ENCODE measurements at regions not wholly inside any gene's neighbourhood (a gene's known extent, or its start where the extent isn't known, plus 50 kb on each side); places are given as distances from the start of the nearest gene placed in this dataset.

DNA sequence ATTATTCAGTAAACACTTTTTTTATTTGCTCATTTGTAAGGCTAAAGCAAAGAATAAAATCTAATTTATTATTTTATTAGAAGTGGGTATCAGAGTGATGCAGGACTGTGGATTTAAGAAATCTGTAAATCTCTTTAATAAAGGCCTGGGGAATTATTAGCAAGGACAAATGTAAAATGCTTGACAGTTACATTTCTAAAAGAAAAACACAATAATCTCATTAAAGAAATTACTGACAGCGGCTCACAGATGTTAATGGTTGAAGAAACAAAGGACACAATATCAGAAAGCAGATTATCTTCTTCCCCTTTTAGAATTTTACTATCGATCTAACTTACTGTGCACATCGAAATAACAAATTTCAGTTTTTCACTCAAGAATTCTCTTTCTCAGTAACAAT is 262.1 kb upstream of the MEIS2 start:
- TF ChIP-seq, protein P1, sequence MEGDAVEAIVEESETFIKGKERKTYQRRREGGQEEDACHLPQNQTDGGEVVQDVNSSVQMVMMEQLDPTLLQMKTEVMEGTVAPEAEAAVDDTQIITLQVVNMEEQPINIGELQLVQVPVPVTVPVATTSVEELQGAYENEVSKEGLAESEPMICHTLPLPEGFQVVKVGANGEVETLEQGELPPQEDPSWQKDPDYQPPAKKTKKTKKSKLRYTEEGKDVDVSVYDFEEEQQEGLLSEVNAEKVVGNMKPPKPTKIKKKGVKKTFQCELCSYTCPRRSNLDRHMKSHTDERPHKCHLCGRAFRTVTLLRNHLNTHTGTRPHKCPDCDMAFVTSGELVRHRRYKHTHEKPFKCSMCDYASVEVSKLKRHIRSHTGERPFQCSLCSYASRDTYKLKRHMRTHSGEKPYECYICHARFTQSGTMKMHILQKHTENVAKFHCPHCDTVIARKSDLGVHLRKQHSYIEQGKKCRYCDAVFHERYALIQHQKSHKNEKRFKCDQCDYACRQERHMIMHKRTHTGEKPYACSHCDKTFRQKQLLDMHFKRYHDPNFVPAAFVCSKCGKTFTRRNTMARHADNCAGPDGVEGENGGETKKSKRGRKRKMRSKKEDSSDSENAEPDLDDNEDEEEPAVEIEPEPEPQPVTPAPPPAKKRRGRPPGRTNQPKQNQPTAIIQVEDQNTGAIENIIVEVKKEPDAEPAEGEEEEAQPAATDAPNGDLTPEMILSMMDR (IDR thresholded peaks at IDR 0.05), result no peak
- no peaks in the 10 kb centered on the region for H3K9me3 ChIP-seq

DNA sequence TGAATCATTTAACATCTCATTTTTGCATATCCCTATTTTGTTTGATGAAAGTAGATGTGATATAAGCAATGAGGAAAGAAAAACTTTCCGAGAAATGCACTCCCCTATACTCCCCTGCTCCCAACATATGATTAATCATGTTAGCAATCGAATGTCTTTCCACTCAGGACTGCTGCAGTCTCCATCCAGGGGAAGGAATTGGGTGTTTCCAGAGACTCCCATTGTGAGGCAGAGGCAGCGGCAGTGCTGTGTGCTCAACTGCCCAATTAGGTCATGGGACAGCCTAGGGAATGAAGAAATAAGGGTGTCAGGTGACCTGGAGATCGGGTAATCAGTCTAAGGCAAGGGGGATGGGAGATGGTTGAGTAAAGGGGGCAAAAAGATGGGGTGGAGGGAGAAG is 268.6 kb upstream of the MEIS2 start:
- DNase-seq (ENCODE audit: low spot score), result no peak
- Histone ChIP-seq H3K36me3 (no peaks in the 10 kb centered on the region), H3K27ac (no peak overlapping the region), H3K9me3 (no peaks in the 10 kb centered on the region), H3K27me3 (replicated peaks; ENCODE audit: insufficient read depth) (no peaks in the 10 kb centered on the region), H3K4me1 (ENCODE audit: control insufficient read depth in 1 of 2, low read depth in 2 of 2) (no peaks in the 10 kb centered on the region), H3K4me3 (no peak overlapping the region)
- ATAC-seq (ENCODE audit: insufficient number of reproducible peaks, low FRiP score, low read depth), result no peak
- TF ChIP-seq, protein P1 (IDR thresholded peaks at IDR 0.05), result no peak

More for the DNA sequence above, 262.1 kb upstream of the MEIS2 start:
- DNase-seq (ENCODE audit: low spot score), result no peak
- Histone ChIP-seq H3K27ac (no peak overlapping the region), H3K36me3 (no peaks in the 10 kb centered on the region), H3K4me1 (ENCODE audit: control insufficient read depth in 1 of 2, low read depth in 2 of 2) (no peaks in the 10 kb centered on the region), H3K4me3 (no peak overlapping the region), H3K27me3 (replicated peaks; ENCODE audit: insufficient read depth) (no peaks in the 10 kb centered on the region)
- no peak for ATAC-seq (ENCODE audit: insufficient number of reproducible peaks, low FRiP score, low read depth)

DNA sequence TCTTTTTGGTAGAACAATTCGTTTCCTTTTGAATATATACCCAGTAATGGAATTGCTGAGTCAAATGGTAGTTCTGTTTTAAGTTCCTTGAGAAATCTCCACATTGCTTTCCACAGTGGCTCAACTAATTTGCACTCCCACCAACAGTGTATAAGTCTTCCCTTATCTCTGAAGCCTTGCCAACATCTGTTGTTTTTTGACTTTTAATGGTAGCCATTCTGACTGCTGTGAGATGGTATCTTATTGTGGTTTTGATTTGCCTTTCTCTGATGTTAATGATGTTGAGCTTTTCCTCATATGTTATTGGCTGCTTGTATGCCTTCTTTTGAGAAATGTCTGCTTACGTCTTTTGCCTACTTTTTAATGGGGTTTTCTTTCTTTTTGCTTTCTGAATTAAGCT is 270.6 kb upstream of the MEIS2 start:
- Histone ChIP-seq H3K4me3 (no peak overlapping the region), H3K4me1 (ENCODE audit: control insufficient read depth in 1 of 2, low read depth in 2 of 2) (no peaks in the 10 kb centered on the region), H3K9me3 (no peaks in the 10 kb centered on the region), H3K27me3 (replicated peaks; ENCODE audit: insufficient read depth) (no peaks in the 10 kb centered on the region), H3K27ac (no peak overlapping the region), H3K36me3 (no peaks in the 10 kb centered on the region)
- TF ChIP-seq, protein P1 (IDR thresholded peaks at IDR 0.05), result no peak
- ATAC-seq (ENCODE audit: insufficient number of reproducible peaks, low FRiP score, low read depth) (no peak), DNase-seq (ENCODE audit: low spot score) (no peak)

DNA sequence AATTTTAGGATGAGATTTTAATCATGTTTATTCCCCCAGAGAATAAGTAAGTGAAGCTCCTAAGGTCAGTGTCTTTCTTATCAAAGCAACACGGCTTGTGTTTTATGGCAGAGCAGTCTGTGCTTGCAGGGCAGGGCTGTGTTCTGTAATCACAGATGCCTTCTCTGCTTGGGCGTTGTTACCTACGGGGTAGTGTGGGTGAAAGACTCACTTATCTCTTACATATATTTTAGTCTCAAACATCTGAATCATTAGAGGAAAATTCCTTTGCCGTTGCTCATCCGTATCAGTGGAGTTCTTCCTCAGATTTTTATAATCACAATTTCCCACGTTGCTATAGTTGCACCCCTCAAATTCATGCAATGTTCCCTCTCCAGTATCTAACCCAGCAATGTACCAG is 271.7 kb upstream of the MEIS2 start:
- Histone ChIP-seq H3K4me1 (ENCODE audit: control insufficient read depth in 1 of 2, low read depth in 2 of 2) (no peaks in the 10 kb centered on the region), H3K4me3 (no peak overlapping the region), H3K36me3 (no peaks in the 10 kb centered on the region), H3K27ac (no peak overlapping the region), H3K9me3 (no peaks in the 10 kb centered on the region), H3K27me3 (replicated peaks; ENCODE audit: insufficient read depth) (no peaks in the 10 kb centered on the region)
- TF ChIP-seq, protein P1 (IDR thresholded peaks at IDR 0.05), result no peak
- DNase-seq (ENCODE audit: low spot score) (no peak), ATAC-seq (ENCODE audit: insufficient number of reproducible peaks, low FRiP score, low read depth) (no peak)

DNA sequence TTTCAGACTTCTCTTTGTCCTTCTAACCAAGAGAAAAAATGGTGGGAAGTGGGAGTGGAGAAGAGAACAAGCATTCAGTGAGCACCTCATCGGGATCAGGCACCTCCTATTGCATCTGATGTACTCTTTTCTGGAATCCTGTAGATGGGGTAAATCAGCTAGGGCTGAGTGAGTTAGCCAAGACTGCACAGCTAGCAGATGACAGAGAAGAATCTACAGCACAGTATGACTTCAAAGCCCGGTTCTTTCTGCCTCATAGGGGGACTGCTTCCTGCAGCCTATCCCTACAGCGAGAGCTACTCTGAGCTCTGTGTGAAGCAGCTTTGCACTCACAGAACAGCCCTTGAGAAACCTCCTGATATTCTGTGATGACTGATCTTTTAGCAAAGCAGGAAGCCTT is 275.2 kb upstream of the MEIS2 start:
- ATAC-seq (ENCODE audit: insufficient number of reproducible peaks, low FRiP score, low read depth) (no peak), DNase-seq (ENCODE audit: low spot score) (no peak)
- TF ChIP-seq, protein P1 (IDR thresholded peaks at IDR 0.05), result no peak
- no peaks in the 10 kb centered on the region for H3K36me3 ChIP-seq
- H3K4me1 ChIP-seq (ENCODE audit: control insufficient read depth in 1 of 2, low read depth in 2 of 2), result no peaks in the 10 kb centered on the region
- H3K9me3 ChIP-seq, result no peaks in the 10 kb centered on the region
- H3K27me3 ChIP-seq (replicated peaks; ENCODE audit: insufficient read depth), result no peaks in the 10 kb centered on the region
- no peak overlapping the region for H3K27ac ChIP-seq
- no peak overlapping the region for H3K4me3 ChIP-seq
